ENCODE measurements at regions not wholly inside any gene's neighbourhood (a gene's known extent, or its start where the extent isn't known, plus 50 kb on each side); places are given as distances from the start of the nearest gene placed in this dataset.

GRCh38 chr4:159545556-159545955, 442.7 kb downstream of the RAPGEF2 start:
- TF ChIP-seq CTCF (IDR thresholded peaks at IDR 0.05): no peak
- TF ChIP-seq, protein P1, sequence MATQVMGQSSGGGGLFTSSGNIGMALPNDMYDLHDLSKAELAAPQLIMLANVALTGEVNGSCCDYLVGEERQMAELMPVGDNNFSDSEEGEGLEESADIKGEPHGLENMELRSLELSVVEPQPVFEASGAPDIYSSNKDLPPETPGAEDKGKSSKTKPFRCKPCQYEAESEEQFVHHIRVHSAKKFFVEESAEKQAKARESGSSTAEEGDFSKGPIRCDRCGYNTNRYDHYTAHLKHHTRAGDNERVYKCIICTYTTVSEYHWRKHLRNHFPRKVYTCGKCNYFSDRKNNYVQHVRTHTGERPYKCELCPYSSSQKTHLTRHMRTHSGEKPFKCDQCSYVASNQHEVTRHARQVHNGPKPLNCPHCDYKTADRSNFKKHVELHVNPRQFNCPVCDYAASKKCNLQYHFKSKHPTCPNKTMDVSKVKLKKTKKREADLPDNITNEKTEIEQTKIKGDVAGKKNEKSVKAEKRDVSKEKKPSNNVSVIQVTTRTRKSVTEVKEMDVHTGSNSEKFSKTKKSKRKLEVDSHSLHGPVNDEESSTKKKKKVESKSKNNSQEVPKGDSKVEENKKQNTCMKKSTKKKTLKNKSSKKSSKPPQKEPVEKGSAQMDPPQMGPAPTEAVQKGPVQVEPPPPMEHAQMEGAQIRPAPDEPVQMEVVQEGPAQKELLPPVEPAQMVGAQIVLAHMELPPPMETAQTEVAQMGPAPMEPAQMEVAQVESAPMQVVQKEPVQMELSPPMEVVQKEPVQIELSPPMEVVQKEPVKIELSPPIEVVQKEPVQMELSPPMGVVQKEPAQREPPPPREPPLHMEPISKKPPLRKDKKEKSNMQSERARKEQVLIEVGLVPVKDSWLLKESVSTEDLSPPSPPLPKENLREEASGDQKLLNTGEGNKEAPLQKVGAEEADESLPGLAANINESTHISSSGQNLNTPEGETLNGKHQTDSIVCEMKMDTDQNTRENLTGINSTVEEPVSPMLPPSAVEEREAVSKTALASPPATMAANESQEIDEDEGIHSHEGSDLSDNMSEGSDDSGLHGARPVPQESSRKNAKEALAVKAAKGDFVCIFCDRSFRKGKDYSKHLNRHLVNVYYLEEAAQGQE (IDR thresholded peaks at IDR 0.05; ENCODE audit: insufficient read depth in 1 of 2, low read depth in 2 of 2, low read length in 1 of 2): no peak
- TF ChIP-seq SIN3A (IDR thresholded peaks at IDR 0.05; ENCODE audit: borderline replicate concordance, insufficient read depth, low read depth, low read length): no peak
- TF ChIP-seq POLR2AphosphoS5 (IDR thresholded peaks at IDR 0.05; ENCODE audit: low read depth, low read length): no peak
- no peak for TF ChIP-seq TCF7L2 (IDR thresholded peaks at IDR 0.05; ENCODE audit: low read depth, low read length)

Data from Panc1 (cell line).